GM10248 (cell line): ENCODE measurements at regions not wholly inside any gene's neighbourhood (a gene's known extent, or its start where the extent isn't known, plus 50 kb on each side); places are given as distances from the start of the nearest gene placed in this dataset.

ENCODE experiments used
- CTCF ChIA-PET: fragments of 300-600 bp; sonication (Branson Sonifier 250); formaldehyde crosslinking; extraction: SDS; loops from one replicate; lab custom pipeline; 2021; ENCODE audit warnings: antibody characterized with exemption; lab: Yijun Ruan, JAX
- POLR2A ChIA-PET: fragments of 350-650 bp; sonication (Branson Sonifier 250); formaldehyde crosslinking; extraction: SDS; loops from one replicate; lab custom pipeline; 2020; ENCODE audit warnings: antibody characterized with exemption; lab: Yijun Ruan, JAX
- DNase-seq: peaks from one replicate; pipeline ENCODE4 v3.0.0; 2012; ENCODE audit errors: extremely low spot score
- TF ChIP-seq, protein P1 (sequence below): IDR thresholded peaks from 2 replicates; pipeline ENCODE4 v1.5.1; 2012; ENCODE audit warnings: mild to moderate bottlenecking, low read depth; ENCODE audit errors: extremely low read depth, missing control alignments, control extremely low read depth

DNA sequence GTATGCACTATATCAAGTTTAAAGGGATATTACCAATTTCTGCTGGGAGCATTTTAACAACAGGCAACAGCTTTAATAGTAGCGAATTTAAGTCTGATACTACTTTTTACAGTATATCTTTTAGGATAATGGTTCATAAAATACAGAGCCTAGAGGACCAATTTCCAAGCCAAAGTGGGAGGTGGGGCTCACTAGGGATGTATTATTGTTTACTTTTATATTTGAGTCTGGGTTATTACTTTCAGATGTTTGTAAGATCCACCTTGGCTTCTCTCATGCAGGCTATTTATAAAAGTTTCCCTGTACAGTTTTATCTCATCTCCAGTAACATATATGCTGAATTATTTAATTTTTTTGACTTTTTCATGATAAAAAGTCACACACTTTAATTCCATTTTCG is 242.0 kb downstream of the CMPK2 start:
- TF ChIP-seq, protein P1, sequence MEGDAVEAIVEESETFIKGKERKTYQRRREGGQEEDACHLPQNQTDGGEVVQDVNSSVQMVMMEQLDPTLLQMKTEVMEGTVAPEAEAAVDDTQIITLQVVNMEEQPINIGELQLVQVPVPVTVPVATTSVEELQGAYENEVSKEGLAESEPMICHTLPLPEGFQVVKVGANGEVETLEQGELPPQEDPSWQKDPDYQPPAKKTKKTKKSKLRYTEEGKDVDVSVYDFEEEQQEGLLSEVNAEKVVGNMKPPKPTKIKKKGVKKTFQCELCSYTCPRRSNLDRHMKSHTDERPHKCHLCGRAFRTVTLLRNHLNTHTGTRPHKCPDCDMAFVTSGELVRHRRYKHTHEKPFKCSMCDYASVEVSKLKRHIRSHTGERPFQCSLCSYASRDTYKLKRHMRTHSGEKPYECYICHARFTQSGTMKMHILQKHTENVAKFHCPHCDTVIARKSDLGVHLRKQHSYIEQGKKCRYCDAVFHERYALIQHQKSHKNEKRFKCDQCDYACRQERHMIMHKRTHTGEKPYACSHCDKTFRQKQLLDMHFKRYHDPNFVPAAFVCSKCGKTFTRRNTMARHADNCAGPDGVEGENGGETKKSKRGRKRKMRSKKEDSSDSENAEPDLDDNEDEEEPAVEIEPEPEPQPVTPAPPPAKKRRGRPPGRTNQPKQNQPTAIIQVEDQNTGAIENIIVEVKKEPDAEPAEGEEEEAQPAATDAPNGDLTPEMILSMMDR: no peak
- ChIA-PET CTCF (no interaction called here), POLR2A (no interaction called here)

DNA sequence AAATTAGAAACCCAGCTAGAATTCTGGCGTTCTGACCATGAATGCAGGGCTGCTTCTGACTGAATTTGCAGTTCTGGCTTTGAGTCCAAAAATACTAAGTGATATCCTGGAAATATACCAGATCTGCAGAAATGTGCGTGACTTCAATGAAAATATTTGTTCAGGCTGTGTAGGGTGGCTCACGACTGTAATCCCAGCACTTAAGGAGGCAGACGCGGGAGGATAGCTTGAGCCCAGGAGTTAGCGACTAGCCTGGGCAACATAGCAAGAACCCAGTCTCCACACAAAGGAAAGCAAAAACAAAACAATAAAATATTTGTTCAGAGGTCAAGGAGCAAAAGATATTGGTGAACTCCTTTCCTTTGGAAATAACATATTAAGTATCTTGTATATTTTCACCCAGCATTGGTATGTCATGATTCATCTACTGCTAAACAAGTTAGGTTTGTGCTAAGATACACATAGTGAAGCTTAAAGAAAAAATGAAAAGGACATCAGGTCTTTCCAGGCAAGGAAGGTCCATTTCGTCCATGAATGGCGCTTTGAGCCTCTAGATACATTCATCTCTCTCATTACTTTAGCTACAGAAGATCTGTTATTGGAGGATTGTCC is 239.2 kb downstream of the CMPK2 start:
- TF ChIP-seq, protein P1: no peak
- CTCF ChIA-PET: no interaction called here
- DNase-seq: no peak
- POLR2A ChIA-PET: no interaction called here

More for the DNA sequence above, 242.0 kb downstream of the CMPK2 start:
- DNase-seq: no peak

DNA sequence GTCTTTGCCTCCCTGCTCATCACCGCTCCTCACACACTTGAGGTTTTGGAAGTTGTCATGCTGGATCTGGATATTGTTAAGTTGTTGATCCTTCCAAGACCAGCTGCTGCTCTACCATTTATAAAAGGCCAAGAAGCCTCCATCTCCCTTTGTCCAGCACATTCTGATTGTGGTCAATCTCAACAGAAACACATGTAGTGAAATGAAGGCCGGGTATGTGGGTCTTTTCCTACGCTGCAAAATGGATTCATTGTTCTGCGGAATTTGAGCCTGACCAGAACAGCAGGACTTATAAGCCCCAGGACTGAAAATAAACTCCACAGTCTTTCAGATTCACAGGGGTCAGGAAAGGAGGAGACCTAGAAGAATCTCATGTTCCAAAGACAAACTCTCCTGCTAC is 238.4 kb downstream of the CMPK2 start:
- DNase-seq: no peak
- TF ChIP-seq, protein P1: no peak
- ChIA-PET CTCF (no interaction called here), POLR2A (no interaction called here)

DNA sequence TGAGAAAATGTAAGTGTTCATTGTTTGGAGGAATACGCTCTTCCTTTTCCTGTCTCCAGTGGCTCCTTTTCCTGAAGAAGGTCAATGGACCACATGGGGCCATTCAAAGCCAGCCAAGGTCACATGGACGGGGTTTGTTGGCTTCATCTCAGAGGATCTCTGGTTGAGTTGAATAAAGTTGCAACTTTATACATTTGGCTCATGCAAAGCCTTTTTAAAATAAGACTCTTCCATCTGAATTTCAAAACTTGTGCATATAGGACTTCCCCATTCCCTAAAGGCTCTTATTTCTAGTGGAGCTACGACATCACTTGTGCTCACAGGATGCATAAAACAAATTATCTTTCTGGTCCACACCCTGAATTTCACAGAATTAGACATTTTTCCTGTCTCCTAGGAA is 235.5 kb downstream of the CMPK2 start:
- POLR2A ChIA-PET: no interaction called here
- CTCF ChIA-PET: interaction anchor here (1.2 kb wide), 1 partner anchor 32 kb away, joined by 3 read pairs; no protein-coding TSS in a partner anchor
- TF ChIP-seq, protein P1: no peak
- DNase-seq: no peak

DNA sequence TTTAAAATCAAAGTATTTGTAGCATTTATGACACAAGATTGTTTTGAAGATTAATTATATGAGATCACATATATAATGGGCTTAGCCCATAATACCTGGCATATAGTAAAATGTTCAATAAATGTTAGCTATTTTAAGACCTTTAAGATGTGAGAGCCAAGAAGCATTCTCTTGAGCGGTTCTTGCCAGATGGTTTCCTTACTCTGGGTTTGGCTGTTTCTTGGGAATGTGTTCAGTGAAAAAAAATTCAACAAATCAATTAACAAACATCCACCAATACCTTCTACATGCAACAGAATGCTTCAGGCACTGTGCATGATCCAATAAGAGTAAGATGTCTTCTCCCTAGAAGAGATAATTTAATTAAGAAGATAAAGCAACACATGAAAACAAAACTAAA is 230.4 kb downstream of the CMPK2 start:
- TF ChIP-seq, protein P1: no peak
- no peak for DNase-seq
- ChIA-PET CTCF (no interaction called here), POLR2A (no interaction called here)

DNA sequence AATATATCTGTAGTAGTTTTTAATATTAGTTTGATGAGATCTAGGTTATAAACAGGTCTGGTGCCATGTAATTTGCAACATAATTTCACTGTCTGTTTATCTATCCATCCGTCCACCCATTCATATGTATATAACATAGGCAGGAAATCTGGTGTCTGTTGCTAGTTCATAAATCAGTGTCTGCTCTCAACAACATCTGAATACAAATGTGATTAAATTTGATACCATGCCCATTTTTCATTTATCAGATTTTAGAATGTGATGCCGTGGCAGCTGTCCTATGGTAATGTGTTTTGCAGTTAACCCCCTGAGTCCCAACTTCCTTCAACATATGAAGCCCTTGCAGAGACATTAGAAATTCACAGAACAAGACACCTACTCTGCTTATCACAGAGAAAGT is 228.4 kb downstream of the CMPK2 start:
- TF ChIP-seq, protein P1: no peak
- ChIA-PET CTCF (no interaction called here), POLR2A (no interaction called here)
- DNase-seq: no peak
